NCI-H146 (cell line): ENCODE measurements at regions not wholly inside any gene's neighbourhood (a gene's known extent, or its start where the extent isn't known, plus 50 kb on each side); places are given as distances from the start of the nearest gene placed in this dataset.

Experiments used
- DNase-seq: peaks from one replicate; lab custom pipeline; 2025; lab: John Stamatoyannopoulos, UW

GRCh38 chr13:72004246-72004645 lies 137.2 kb upstream of the DACH1 start:
- DNase-seq = no peak

GRCh38 chr13:71998223-71998622 lies 131.2 kb upstream of the DACH1 start:
- no peak for DNase-seq

GRCh38 chr13:71979616-71980015 lies 112.6 kb upstream of the DACH1 start:
- DNase-seq = peak; percentile 64

- DNase-seq = no peak
Observed at GRCh38 chr13:71977028-71977427, 110.0 kb upstream of the DACH1 start.

- no peak for DNase-seq
Observed at GRCh38 chr13:71967990-71968389, 101.0 kb upstream of the DACH1 start.

GRCh38 chr13:71964491-71965100 lies 97.6 kb upstream of the DACH1 start:
- DNase-seq = no peak

- DNase-seq = no peak
Observed at GRCh38 chr13:71962735-71963134, 95.7 kb upstream of the DACH1 start.

- no peak for DNase-seq
Observed at GRCh38 chr13:71962126-71962525, 95.1 kb upstream of the DACH1 start.

- no peak for DNase-seq
Observed at GRCh38 chr13:71949441-71949840, 82.4 kb upstream of the DACH1 start.

- DNase-seq = no peak
Observed at GRCh38 chr13:71939186-71939585, 72.2 kb upstream of the DACH1 start.

GRCh38 chr13:71935166-71935840 lies 68.3 kb upstream of the DACH1 start:
- DNase-seq = no peak

- DNase-seq = no peak
Observed at GRCh38 chr13:71924931-71925330, 57.9 kb upstream of the DACH1 start.

GRCh38 chr13:71922194-71922593 lies 55.2 kb upstream of the DACH1 start:
- no peak for DNase-seq
